ENCODE measurements at regions not wholly inside any gene's neighbourhood (a gene's known extent, or its start where the extent isn't known, plus 50 kb on each side); places are given as distances from the start of the nearest gene placed in this dataset.

- peaks cover 2 to 16% (median 7%) of the 10 kb centered on the region in 3 donors for H3K27me3 Mint-ChIP-seq (ENCODE audit: low read depth in 3 of 3)
- H3K27me3 ChIP-seq (ENCODE audit: control insufficient read depth in 2 of 2, insufficient read depth in 2 of 2, low read length in 2 of 2), result no peaks in the 10 kb centered on the region
- H3K4me1 Mint-ChIP-seq, result peaks cover 5% of the 10 kb centered on the region
- H3K9me3 ChIP-seq (replicated peaks in 1 of 2; ENCODE audit: control insufficient read depth in 1 of 2, insufficient read depth in 1 of 2, low read length in 2 of 2), result no peaks in the 10 kb centered on the region
- H3K36me3 ChIP-seq (replicated peaks in 1 of 2; ENCODE audit: control insufficient read depth in 1 of 2, insufficient read depth in 2 of 2, low read length in 2 of 2), result no peaks in the 10 kb centered on the region
- peaks cover 0 to 3% of the 10 kb centered on the region in 2 donors for H3K4me1 ChIP-seq (ENCODE audit: control insufficient read depth in 1 of 2, insufficient read depth in 2 of 2, low read length in 2 of 2)
- no peak overlapping the region for H3K27ac Mint-ChIP-seq
- no peak overlapping the region for H3K27ac ChIP-seq (ENCODE audit: low read depth in 1 of 2, low read length in 2 of 2)
- H2AFZ ChIP-seq (ENCODE audit: insufficient read depth, low read depth, low read length, poor library complexity, severe bottlenecking), result no peak overlapping the region
- no peak for TF ChIP-seq CTCF (IDR thresholded peaks at IDR 0.05)
- H3K4me2 ChIP-seq (replicated peaks; ENCODE audit: extremely low read depth, low read length, poor library complexity, severe bottlenecking), result no peak overlapping the region
- H3K9ac ChIP-seq (ENCODE audit: insufficient read depth, low read length, poor library complexity, severe bottlenecking), result no peak overlapping the region
- no peaks in the 10 kb centered on the region for H4K20me1 ChIP-seq (ENCODE audit: insufficient read depth, low read length)
- 90% methylated on average over 4 of the region's 5 CpGs for WGBS (ENCODE audit: insufficient coverage)
- intact Hi-C loops (cut with micrococcal nuclease), result no loop called here
- no peak for DNase-seq
- H3K79me2 ChIP-seq (ENCODE audit: insufficient read depth, low read length), result no peaks in the 10 kb centered on the region
- H3K9me3 Mint-ChIP-seq, result no peaks in the 10 kb centered on the region
- H3K4me3 Mint-ChIP-seq, result no peak overlapping the region
- no peaks in the 10 kb centered on the region for H3K36me3 Mint-ChIP-seq
- no peak overlapping the region for H3K4me3 ChIP-seq (replicated peaks in 1 of 3; ENCODE audit: low read depth in 2 of 3, low read length in 3 of 3)
Observed at GRCh38 chr10:29880856-29881255, 178.5 kb downstream of the JCAD start.

- Mint-ChIP-seq H3K36me3 (no peaks in the 10 kb centered on the region), H3K9me3 (no peaks in the 10 kb centered on the region), H3K27me3 (ENCODE audit: low read depth in 3 of 3) (peaks cover 2 to 16% (median 6%) of the 10 kb centered on the region in 3 donors), H3K27ac (no peak overlapping the region), H3K4me1 (peaks cover 7% of the 10 kb centered on the region), H3K4me3 (no peak overlapping the region)
- H3K27me3 ChIP-seq (ENCODE audit: control insufficient read depth in 2 of 2, insufficient read depth in 2 of 2, low read length in 2 of 2), result no peaks in the 10 kb centered on the region
- H3K4me1 ChIP-seq (ENCODE audit: control insufficient read depth in 1 of 2, insufficient read depth in 2 of 2, low read length in 2 of 2), result peaks cover 0 to 4% of the 10 kb centered on the region in 2 donors
- no peak overlapping the region for H2AFZ ChIP-seq (ENCODE audit: insufficient read depth, low read depth, low read length, poor library complexity, severe bottlenecking)
- H3K27ac ChIP-seq (ENCODE audit: low read depth in 1 of 2, low read length in 2 of 2), result no peak overlapping the region
- no peak for DNase-seq
- WGBS (ENCODE audit: insufficient coverage), result 100% methylated on average over 1 of the region's 4 CpGs
- H3K4me3 ChIP-seq (replicated peaks in 1 of 3; ENCODE audit: low read depth in 2 of 3, low read length in 3 of 3), result no peak overlapping the region
- intact Hi-C loops (cut with micrococcal nuclease), result no loop called here
- H3K79me2 ChIP-seq (ENCODE audit: insufficient read depth, low read length), result no peaks in the 10 kb centered on the region
- H3K36me3 ChIP-seq (replicated peaks in 1 of 2; ENCODE audit: control insufficient read depth in 1 of 2, insufficient read depth in 2 of 2, low read length in 2 of 2), result no peaks in the 10 kb centered on the region
- no peak for TF ChIP-seq CTCF (IDR thresholded peaks at IDR 0.05)
- H3K9me3 ChIP-seq (replicated peaks in 1 of 2; ENCODE audit: control insufficient read depth in 1 of 2, insufficient read depth in 1 of 2, low read length in 2 of 2), result no peaks in the 10 kb centered on the region
- no peak overlapping the region for H3K4me2 ChIP-seq (replicated peaks; ENCODE audit: extremely low read depth, low read length, poor library complexity, severe bottlenecking)
- no peak overlapping the region for H3K9ac ChIP-seq (ENCODE audit: insufficient read depth, low read length, poor library complexity, severe bottlenecking)
- H4K20me1 ChIP-seq (ENCODE audit: insufficient read depth, low read length), result no peaks in the 10 kb centered on the region
Observed at GRCh38 chr10:29879862-29880261, 179.5 kb downstream of the JCAD start.

Measured in CD14-positive monocyte (primary cell).